Smooth muscle cell (in vitro differentiated cells): ENCODE measurements at regions not wholly inside any gene's neighbourhood (a gene's known extent, or its start where the extent isn't known, plus 50 kb on each side); places are given as distances from the start of the nearest gene placed in this dataset.

Experiments used
- DNase-seq: peaks from one replicate; lab custom pipeline; 2025; ENCODE audit not compliant: unreplicated experiment; lab: John Stamatoyannopoulos, UW
- H2AFZ ChIP-seq: fragments of 200-600 bp; sonication (generic); 2 replicates; pipeline ENCODE4 v1.6.0; 2016; ENCODE audit warnings: antibody characterized with exemption, low read depth, mild to moderate bottlenecking
- H3F3A ChIP-seq: fragments of 200-600 bp; sonication (generic); 2 replicates; pipeline ENCODE4 v1.6.0; 2017; ENCODE audit warnings: antibody characterized with exemption, low read depth
- H3K27ac ChIP-seq: fragments of 200-600 bp; sonication (generic); 2 replicates; pipeline ENCODE4 v1.5.1; 2016; ENCODE audit warnings: low read depth, mild to moderate bottlenecking
- H3K27me3 ChIP-seq: fragments of 200-600 bp; sonication (generic); 2 replicates; pipeline ENCODE4 v1.6.1; 2016; ENCODE audit warnings: low read depth, mild to moderate bottlenecking
- H3K36me3 ChIP-seq: fragments of 200-600 bp; sonication (generic); 2 replicates; pipeline ENCODE4 v1.5.1; 2016; ENCODE audit warnings: low read depth
- H3K4me1 ChIP-seq: fragments of 200-600 bp; sonication (generic); 2 replicates; pipeline ENCODE4 v1.5.1; 2016; ENCODE audit warnings: low read depth
- H3K4me2 ChIP-seq: fragments of 200-600 bp; sonication (generic); 2 replicates; pipeline ENCODE4 v1.6.0; 2016; ENCODE audit warnings: mild to moderate bottlenecking
- H3K4me3 ChIP-seq: fragments of 200-600 bp; sonication (generic); 2 replicates; pipeline ENCODE4 v1.5.1; 2016; ENCODE audit warnings: mild to moderate bottlenecking
- H3K79me2 ChIP-seq: fragments of 200-600 bp; sonication (generic); 2 replicates; pipeline ENCODE4 v1.6.0; 2016; ENCODE audit warnings: low read depth, mild to moderate bottlenecking
- H3K9ac ChIP-seq: fragments of 200-600 bp; sonication (generic); 2 replicates; pipeline ENCODE4 v1.6.0; 2016; ENCODE audit warnings: low read depth
- H3K9me3 ChIP-seq: fragments of 200-600 bp; sonication (generic); replicated peaks from 2 replicates; pipeline ENCODE4 v1.5.1; 2016; ENCODE audit warnings: low read depth
- H4K20me1 ChIP-seq: fragments of 200-600 bp; sonication (generic); 2 replicates; pipeline ENCODE4 v1.6.0; 2016; ENCODE audit warnings: low read depth
- WGBS: methylation state at CpG from one replicate; pipeline ENCODE4 v1.1.7; 2016; ENCODE audit warnings: low lambda C conversion rate; 5-methylcytosine and 5-hydroxymethylcytosine counted together
- TF ChIP-seq, protein P1 (sequence below): fragments of 200-600 bp; sonication (generic); IDR thresholded peaks from 2 replicates; pipeline ENCODE4 v1.5.1; 2017; ENCODE audit warnings: borderline replicate concordance, mild to moderate bottlenecking, antibody characterized with exemption; ENCODE audit not compliant: insufficient read depth, poor library complexity, severe bottlenecking

GRCh38 chr14:84826294-84826693 lies 703.6 kb upstream of the FLRT2 start:
- TF ChIP-seq, protein P1, sequence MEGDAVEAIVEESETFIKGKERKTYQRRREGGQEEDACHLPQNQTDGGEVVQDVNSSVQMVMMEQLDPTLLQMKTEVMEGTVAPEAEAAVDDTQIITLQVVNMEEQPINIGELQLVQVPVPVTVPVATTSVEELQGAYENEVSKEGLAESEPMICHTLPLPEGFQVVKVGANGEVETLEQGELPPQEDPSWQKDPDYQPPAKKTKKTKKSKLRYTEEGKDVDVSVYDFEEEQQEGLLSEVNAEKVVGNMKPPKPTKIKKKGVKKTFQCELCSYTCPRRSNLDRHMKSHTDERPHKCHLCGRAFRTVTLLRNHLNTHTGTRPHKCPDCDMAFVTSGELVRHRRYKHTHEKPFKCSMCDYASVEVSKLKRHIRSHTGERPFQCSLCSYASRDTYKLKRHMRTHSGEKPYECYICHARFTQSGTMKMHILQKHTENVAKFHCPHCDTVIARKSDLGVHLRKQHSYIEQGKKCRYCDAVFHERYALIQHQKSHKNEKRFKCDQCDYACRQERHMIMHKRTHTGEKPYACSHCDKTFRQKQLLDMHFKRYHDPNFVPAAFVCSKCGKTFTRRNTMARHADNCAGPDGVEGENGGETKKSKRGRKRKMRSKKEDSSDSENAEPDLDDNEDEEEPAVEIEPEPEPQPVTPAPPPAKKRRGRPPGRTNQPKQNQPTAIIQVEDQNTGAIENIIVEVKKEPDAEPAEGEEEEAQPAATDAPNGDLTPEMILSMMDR = no peak
- 60% methylated on average over 2 of the region's 2 CpGs for WGBS
- no peak overlapping the region for H2AFZ ChIP-seq
- H3K27ac ChIP-seq = peak overlapping the region; percentile 41
- no peak overlapping the region for H3K4me2 ChIP-seq
- H3K4me3 ChIP-seq = no peak overlapping the region
- H3K27me3 ChIP-seq = no peaks in the 10 kb centered on the region
- H3F3A ChIP-seq = no peaks in the 10 kb centered on the region
- H4K20me1 ChIP-seq = no peaks in the 10 kb centered on the region
- no peak overlapping the region for H3K9ac ChIP-seq
- DNase-seq = no peak
- H3K79me2 ChIP-seq = no peaks in the 10 kb centered on the region
- peaks cover 9% of the 10 kb centered on the region for H3K4me1 ChIP-seq
- H3K36me3 ChIP-seq = no peaks in the 10 kb centered on the region
- no peaks in the 10 kb centered on the region for H3K9me3 ChIP-seq

- DNase-seq = no peak
- no peaks in the 10 kb centered on the region for H4K20me1 ChIP-seq
- no peaks in the 10 kb centered on the region for H3K9me3 ChIP-seq
- H3K4me1 ChIP-seq = no peaks in the 10 kb centered on the region
- no peak overlapping the region for H3K4me3 ChIP-seq
- no peaks in the 10 kb centered on the region for H3K36me3 ChIP-seq
- no peak overlapping the region for H3K9ac ChIP-seq
- H3K4me2 ChIP-seq = no peak overlapping the region
- no peaks in the 10 kb centered on the region for H3F3A ChIP-seq
- no peak overlapping the region for H3K27ac ChIP-seq
- no peaks in the 10 kb centered on the region for H3K79me2 ChIP-seq
- no peak overlapping the region for H2AFZ ChIP-seq
- no peaks in the 10 kb centered on the region for H3K27me3 ChIP-seq
- TF ChIP-seq, protein P1 = no peak
Measured at GRCh38 chr14:84850595-84850994, 679.3 kb upstream of the FLRT2 start.

GRCh38 chr14:84856751-84857534 lies 673.0 kb upstream of the FLRT2 start:
- TF ChIP-seq, protein P1 = no peak
- DNase-seq = no peak
- no peak overlapping the region for H3K4me3 ChIP-seq
- H3K9ac ChIP-seq = no peak overlapping the region
- no peak overlapping the region for H3K4me2 ChIP-seq
- H3F3A ChIP-seq = no peaks in the 10 kb centered on the region
- H3K36me3 ChIP-seq = no peaks in the 10 kb centered on the region
- no peaks in the 10 kb centered on the region for H4K20me1 ChIP-seq
- H3K79me2 ChIP-seq = no peaks in the 10 kb centered on the region
- no peaks in the 10 kb centered on the region for H3K9me3 ChIP-seq
- 91% methylated on average over 1 of the region's 1 CpG for WGBS
- no peaks in the 10 kb centered on the region for H3K27me3 ChIP-seq
- no peaks in the 10 kb centered on the region for H3K4me1 ChIP-seq
- H2AFZ ChIP-seq = no peak overlapping the region
- H3K27ac ChIP-seq = no peak overlapping the region

- Histone ChIP-seq H2AFZ (no peak overlapping the region), H3K9me3 (no peaks in the 10 kb centered on the region), H3K36me3 (no peaks in the 10 kb centered on the region), H3F3A (no peaks in the 10 kb centered on the region), H3K27me3 (no peaks in the 10 kb centered on the region), H3K4me1 (no peaks in the 10 kb centered on the region), H3K9ac (no peak overlapping the region), H3K4me2 (no peak overlapping the region), H4K20me1 (no peaks in the 10 kb centered on the region), H3K79me2 (no peaks in the 10 kb centered on the region), H3K27ac (no peak overlapping the region), H3K4me3 (no peak overlapping the region)
- TF ChIP-seq, protein P1 = no peak
- no peak for DNase-seq
Measured at GRCh38 chr14:84857571-84857970, 672.4 kb upstream of the FLRT2 start.
